HG03558 (cell line): ENCODE measurements at regions not wholly inside any gene's neighbourhood (a gene's known extent, or its start where the extent isn't known, plus 50 kb on each side); places are given as distances from the start of the nearest gene placed in this dataset.

Experiments
- ATAC-seq: cut with Tn5 transposase; IDR thresholded peaks from one replicate; pipeline ENCODE4 v1.9.1; 2021; ENCODE audit warnings: moderate number of reproducible peaks; ENCODE audit not compliant: unreplicated experiment; ENCODE audit errors: extremely low read depth

DNA sequence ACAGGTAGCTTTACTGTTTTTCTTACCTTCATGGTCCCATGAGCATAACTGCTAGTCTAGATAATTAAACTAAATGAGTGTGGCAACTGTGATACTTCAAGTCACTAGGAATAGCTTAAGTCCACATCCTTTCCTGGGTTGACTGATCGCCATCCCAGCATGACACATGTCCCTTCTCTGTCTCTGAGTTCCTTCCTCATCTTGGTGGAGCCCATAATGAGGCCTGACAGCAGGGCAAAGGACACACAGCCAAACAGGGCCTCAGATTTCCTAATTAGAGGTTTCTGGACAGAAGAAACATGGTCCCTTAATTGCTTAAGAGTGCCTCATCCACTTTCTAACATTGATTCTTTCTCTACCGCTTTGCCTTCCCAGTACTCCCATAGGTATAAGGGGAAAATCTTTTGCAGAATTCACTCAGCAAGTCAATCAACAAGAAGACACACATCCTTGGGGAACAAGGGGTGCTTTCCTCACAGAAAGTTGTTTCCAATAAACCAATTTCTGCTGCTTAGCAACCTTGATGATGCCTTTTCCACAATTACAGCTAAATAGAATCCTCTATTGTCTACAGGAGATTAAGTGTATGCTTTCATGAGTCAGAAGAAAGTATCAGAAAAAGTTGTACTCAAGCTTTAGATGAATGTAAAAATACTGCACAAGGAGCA is 208.3 kb upstream of the SERP2 start:
- no peak for ATAC-seq

DNA sequence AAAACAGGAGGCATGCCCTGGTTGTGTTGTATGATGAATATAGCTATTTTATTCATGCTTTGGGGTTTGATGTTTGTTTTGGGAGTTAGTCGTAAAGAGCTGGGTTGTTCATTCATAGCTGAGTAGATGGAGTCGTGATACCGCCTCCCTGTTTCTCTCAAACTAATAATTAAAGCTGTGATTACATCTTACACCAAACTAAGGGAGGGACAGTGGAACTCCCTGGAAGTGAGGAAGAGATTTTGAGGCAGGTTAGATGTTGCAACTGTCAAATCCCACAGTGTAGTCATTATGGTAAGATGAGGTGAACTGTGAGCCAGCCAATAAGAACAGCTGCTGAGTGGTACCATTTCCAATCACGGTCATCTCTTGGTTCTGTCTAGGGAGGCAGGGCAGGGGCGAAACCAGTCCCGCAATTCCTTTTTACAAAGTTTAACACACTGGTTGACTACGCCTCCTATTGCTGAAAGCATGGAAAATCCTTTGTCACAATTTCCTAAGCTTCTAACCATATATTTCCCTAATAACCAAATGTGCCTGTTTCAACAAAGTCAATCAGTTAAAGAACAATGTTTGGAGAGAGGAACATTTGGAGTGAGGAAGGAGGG is 207.6 kb upstream of the SERP2 start:
- ATAC-seq = no peak

DNA sequence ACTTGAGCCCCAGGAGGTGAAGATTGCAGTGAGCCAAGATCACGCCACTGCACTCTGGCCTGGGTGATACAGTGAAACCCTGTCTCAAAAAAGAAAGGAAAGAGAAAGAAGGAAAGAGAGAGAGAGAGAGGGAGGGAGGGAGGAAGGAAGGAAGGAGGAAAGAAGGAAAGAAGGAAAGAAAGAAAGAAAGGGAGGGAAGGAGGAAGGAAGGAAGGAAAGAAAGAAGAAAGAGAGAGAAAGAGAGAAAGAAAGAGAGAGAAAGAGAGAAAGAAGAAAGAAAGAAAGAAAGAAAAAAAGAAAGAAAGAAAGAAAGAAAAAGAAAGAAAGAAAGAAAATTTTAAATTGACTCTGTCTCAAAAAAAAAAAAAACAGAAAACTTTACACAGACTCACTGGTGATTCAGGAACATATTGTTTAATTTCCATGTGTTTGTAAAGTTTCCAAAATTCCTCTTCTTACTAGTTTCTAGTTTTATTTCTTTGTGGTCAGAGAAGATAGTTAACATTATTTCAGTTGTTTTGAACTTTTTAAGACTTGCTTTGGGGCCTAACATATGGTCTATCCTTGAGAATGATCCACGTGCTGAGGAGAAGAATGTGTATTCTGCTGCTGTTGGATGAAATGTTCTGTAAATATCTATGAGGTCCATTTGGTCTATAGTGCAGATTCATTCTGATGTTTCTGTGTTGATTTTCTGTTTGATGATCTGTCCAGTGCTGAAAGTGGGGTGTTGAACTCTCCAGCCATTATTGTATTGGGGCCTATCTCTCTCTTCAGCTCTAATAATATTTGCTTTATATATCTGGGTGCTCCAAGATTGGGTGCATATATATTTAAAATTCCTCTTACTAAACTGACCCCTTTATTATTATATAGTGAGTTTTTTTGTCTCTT is 204.4 kb upstream of the SERP2 start:
- ATAC-seq = no peak

GRCh38 chr13:44170731-44171130 is 202.9 kb upstream of the SERP2 start:
- ATAC-seq = no peak

DNA sequence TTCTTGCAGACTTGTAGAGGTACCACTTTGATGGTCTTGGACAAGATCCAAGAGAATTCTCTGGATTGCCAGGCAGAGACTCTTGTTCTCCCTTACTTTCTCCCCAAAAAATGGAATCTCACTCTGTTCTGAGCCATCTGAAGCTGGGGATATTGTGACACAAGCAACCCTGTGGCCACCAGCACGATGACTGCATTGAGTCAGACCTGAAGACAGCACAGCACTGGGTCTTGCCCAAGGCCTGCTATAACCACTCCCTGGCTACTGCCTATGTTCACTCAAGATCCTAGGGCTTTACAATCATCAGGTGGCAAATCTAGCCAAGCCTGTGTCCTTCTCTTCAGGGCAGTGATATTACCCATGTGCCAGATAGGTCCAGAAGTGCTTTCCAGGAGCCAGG is 202.5 kb upstream of the SERP2 start:
- ATAC-seq = no peak

- no peak for ATAC-seq
Measured at GRCh38 chr13:44171861-44172260, 201.8 kb upstream of the SERP2 start.

DNA sequence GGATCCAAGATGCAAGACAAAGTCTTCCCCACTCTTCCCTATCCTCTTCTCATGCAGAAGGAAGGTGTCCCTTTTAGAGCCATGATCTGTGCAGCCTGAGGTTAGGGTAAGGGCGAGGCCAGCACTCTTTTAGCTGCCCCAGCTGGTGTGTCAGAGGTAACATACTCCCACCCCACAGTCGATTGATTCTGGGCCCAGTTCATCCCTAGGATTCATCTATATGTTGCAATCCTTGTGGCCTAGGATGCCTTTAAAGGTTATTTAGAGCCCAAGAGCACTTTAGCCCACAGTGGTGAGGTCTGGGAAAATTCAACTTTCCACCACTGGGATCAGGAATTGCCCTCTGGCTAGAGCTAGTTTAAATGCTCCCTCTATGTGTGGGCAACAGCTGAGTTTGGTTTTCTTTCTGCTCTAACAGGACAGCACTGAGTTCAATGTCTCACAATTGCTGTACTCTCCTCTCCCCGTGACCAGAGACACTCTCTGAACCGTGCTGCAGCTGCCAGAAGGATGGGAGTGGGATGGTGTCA is 201.3 kb upstream of the SERP2 start:
- ATAC-seq = no peak

GRCh38 chr13:44174769-44175425 is 198.7 kb upstream of the SERP2 start:
- no peak for ATAC-seq

GRCh38 chr13:44176173-44176572 is 197.5 kb upstream of the SERP2 start:
- ATAC-seq = no peak

DNA sequence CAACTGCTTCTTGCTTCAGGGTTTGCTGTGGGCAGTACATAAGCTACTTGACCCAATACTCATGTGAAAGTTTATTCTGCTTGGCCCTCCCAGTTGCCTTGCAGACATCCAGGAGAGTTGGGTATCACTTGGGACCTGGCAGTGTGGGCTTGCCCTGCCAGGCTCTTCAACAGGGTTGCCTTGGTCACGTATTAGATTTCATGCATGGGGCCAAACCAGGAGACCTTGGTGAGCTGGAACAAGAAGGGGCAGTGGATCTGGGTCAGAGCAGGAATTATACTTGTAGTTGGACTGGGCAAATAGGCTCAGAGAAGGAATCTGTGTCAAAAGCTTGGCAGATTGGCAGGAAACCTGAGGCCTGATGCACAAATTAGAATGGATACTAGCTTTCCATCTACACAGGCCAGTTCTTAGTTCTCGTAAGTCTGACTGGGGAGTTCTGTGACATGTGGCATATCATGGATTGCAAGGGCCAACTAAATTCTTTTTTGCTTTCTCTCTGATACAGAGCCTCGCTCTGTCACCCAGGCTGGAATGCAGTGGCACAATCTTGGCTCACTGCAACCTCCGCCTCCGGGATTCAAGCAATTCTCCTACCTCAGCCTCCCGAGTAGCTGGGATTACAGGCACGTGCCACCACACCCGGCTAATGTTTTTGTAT is 192.6 kb upstream of the SERP2 start:
- no peak for ATAC-seq

DNA sequence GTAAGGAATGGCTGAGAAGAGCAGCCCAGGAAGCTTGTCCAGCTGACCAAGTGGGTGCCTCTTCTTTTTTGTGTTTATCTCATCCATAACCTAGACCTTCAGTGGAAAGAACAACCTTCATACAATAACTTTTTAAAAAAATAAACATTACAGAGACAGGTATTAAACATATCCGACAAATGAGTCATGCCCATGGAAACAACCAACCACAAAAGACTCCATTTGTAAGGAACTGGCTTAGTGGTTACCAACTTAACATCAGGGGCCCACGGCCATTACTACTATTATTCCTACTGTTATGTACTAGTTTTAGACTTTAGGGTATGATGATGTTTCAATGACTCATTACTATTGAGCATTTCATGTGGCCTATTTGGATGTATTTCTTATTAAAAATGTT is 191.7 kb upstream of the SERP2 start:
- no peak for ATAC-seq

DNA sequence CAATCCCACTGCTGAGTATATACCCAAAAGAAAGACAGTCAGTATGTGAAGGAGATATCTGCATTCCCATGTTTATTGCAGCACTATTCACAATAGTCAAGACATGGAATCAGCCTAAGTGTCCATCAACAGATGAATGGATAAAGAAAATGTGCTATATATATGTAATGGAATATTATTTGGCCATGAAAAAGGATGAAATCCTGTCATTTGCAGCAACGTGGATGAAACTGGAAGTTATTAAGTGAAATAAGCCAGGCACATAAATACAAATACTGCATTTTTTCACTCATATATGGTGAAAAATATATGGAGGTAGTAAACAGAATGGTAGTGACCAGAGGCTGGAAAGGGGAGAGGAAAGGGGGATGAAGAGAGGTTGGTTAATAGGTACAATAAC is 188.9 kb upstream of the SERP2 start:
- no peak for ATAC-seq

DNA sequence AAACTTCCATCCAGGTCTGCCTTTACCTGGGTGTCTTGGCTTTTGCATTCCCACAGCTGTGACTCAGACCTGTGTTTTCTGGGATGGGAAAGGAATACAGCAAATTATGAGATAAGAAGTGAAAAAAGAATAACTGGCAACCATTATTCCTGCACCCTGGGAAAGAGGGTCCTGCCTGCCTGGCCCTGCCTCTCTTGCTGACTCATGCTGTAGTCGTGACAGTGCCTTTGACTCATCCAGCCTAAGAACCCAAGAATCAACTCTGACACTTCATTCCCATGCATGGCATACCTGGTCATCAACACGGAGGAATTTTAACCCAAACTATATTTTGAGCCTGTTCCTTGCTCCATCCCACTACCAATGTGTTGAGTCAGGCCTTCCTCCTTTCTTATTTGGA is 185.4 kb upstream of the SERP2 start:
- ATAC-seq = no peak

DNA sequence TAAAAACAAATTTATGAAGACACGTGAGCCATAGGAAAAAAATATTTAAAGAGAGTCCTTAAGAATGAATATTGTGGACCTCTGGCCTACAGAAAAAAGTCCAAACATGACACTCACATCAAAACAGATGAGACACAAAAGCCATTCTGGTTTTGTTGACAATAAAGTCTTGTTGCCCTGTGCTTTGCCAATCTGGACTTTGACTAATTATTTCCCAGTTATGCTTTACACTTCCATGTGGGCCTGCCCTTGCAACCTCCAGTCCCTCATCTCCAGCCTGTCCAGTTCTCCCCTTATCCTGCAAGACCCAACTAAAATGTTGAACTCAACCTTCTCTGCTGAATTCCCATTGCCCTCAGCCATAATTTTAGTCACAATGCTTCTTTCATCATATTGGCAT is 184.5 kb upstream of the SERP2 start:
- no peak for ATAC-seq

- no peak for ATAC-seq
Measured at GRCh38 chr13:44191103-44191502, 182.5 kb upstream of the SERP2 start.

- ATAC-seq = no peak
Measured at GRCh38 chr13:44191504-44192171, 182.0 kb upstream of the SERP2 start.

GRCh38 chr13:44193731-44194130 is 179.9 kb upstream of the SERP2 start:
- ATAC-seq = no peak

DNA sequence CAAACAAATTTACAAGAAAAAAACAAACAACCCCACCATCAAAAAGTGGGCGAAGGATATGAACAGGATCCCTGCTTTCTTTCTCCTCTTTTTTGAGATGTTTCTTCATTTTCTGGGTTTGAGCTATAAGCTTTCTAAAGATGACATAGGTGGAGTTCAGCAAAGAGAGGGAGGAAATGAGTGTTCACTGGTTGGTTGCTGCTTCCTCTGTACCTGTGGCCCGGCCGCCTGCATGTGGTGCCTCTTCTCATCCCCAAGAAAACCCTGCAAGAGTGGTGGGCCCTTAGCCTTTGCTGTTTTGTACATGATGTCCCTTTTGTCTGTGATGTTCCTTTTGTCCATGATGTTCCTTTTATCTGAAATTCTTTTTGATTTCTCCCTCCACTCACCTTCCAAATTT is 178.4 kb upstream of the SERP2 start:
- no peak for ATAC-seq

GRCh38 chr13:44196196-44196751 is 177.3 kb upstream of the SERP2 start:
- no peak for ATAC-seq
